HCT116 (cell line): ENCODE measurements at regions not wholly inside any gene's neighbourhood (a gene's known extent, or its start where the extent isn't known, plus 50 kb on each side); places are given as distances from the start of the nearest gene placed in this dataset.

Source experiments
- ATAC-seq: fragments of 200-7000 bp; cut with Tn5 transposase; 2 replicates; pipeline ENCODE4 v1.9.1; 2020; ENCODE audit warnings: mild to moderate bottlenecking, moderate library complexity
- BruUV-seq: library from RNA; stranded (reverse); fragments of 400-500 nt; replicated peaks from 2 replicates; lab custom pipeline; 2021; lab: Mats Ljungman, UMichigan
- CTCF ChIA-PET: fragments of 300-600 bp; sonication (Branson Sonifier 250); formaldehyde crosslinking; loops from one replicate; lab custom pipeline; 2021; ENCODE audit warnings: antibody characterized with exemption; lab: Charles Lee
- POLR2A ChIA-PET: fragments of 300-600, 350-600 bp; sonication (Branson Sonifier 250); formaldehyde crosslinking; loops from one replicate; lab custom pipeline; 2021; ENCODE audit warnings: antibody characterized with exemption; lab: Charles Lee
- RAD21 ChIA-PET, 2 experiments: fragments of 300-600 bp; sonication (Branson Sonifier 250); formaldehyde crosslinking; loops; one replicate each; lab custom pipeline; 2023; ENCODE audit warnings: low total read pairs in 2 of 2; ENCODE audit not compliant: uncharacterized antibody in 2 of 2, unreplicated experiment in 2 of 2, low non-redundant PET in 1 of 2; lab: Charles Lee
- DNase-seq: peaks from one replicate; pipeline ENCODE4 v3.0.0-alpha.2; 2010; ENCODE audit warnings: low read depth, low spot score
- H2AFZ ChIP-seq: fragments of 200-600 bp; shearing (Covaris generic), sonication (generic); 2 replicates; pipeline ENCODE4 v1.6.1; 2017; ENCODE audit warnings: low read depth, mixed run types, mixed read lengths, antibody characterized with exemption, low read length; ENCODE audit not compliant: poor library complexity, severe bottlenecking
- H3K27ac ChIP-seq: 2 replicates; pipeline ENCODE4 v1.5.1; 2012; ENCODE audit warnings: low read depth, low read length
- H3K27me3 ChIP-seq: fragments of 200-600 bp; sonication (generic); 2 replicates; pipeline ENCODE4 v1.6.1; 2016; ENCODE audit warnings: mixed run types, low read length, mixed read lengths; ENCODE audit not compliant: insufficient read depth
- H3K36me3 ChIP-seq, 2 experiments: fragments of 200-500 bp in 1 of 2; fragments of 200-600 bp in 1 of 2; sonication (Bioruptor generic) in 1 of 2; sonication (generic) in 1 of 2; 2 replicates each; pipeline versions ENCODE4 v1.5.1 to v1.6.1; 2014 to 2016; ENCODE audit warnings: low read length in 2 of 2, inconsistent platforms in 1 of 2, mixed read lengths in 1 of 2, mixed run types in 1 of 2; ENCODE audit not compliant: insufficient read depth in 2 of 2, control insufficient read depth in 1 of 2
- H3K4me1 ChIP-seq, 2 experiments: fragments of 200-600 bp in 1 of 2; sonication (generic) in 1 of 2; 2 replicates each; pipeline versions ENCODE4 v1.5.1 to v1.6.1; 2012 to 2017; ENCODE audit warnings: low read length in 2 of 2, inconsistent platforms in 1 of 2, mild to moderate bottlenecking in 1 of 2, mixed read lengths in 1 of 2, mixed run types in 1 of 2, moderate library complexity in 1 of 2; ENCODE audit not compliant: insufficient read depth in 2 of 2, control insufficient read depth in 1 of 2
- H3K4me2 ChIP-seq: fragments of 200-600 bp; sonication (generic); 2 replicates; pipeline ENCODE4 v1.6.1; 2017; ENCODE audit warnings: mixed run types, low read length, mixed read lengths
- H3K4me3 ChIP-seq, 2 experiments: fragments of 200-600 bp in 1 of 2; sonication (generic) in 1 of 2; replicated peaks in 1 of 2; 2 replicates each; pipeline ENCODE4 v1.5.1; 2011 to 2016; ENCODE audit warnings: low read length in 2 of 2, control low read depth in 1 of 2, low read depth in 1 of 2, mild to moderate bottlenecking in 1 of 2, mixed read lengths in 1 of 2, mixed run types in 1 of 2
- H3K79me2 ChIP-seq: fragments of 200-600 bp; sonication (generic); 2 replicates; pipeline ENCODE4 v1.6.1; 2017; ENCODE audit warnings: mild to moderate bottlenecking, mixed run types, low read length, moderate library complexity, mixed read lengths; ENCODE audit not compliant: insufficient read depth
- H3K9ac ChIP-seq: fragments of 200-600 bp; sonication (generic); 2 replicates; pipeline ENCODE4 v1.6.1; 2016; ENCODE audit warnings: low read length, mixed read lengths
- H3K9me2 ChIP-seq: fragments of 200-600 bp; sonication (generic), shearing (Covaris generic); 2 replicates; pipeline ENCODE4 v1.6.1; 2017; ENCODE audit warnings: mixed run types, mild to moderate bottlenecking, moderate library complexity; ENCODE audit not compliant: insufficient read depth
- H3K9me3 ChIP-seq, 2 experiments: fragments of 200-500 bp in 1 of 2; fragments of 200-600 bp in 1 of 2; sonication (Bioruptor generic) in 1 of 2; sonication (generic) in 1 of 2; 2 replicates each; pipeline ENCODE4 v1.6.1; 2014 to 2017; ENCODE audit warnings: low read length in 2 of 2, mixed read lengths in 2 of 2, inconsistent platforms in 1 of 2, low read depth in 1 of 2, mild to moderate bottlenecking in 1 of 2, mixed run types in 1 of 2, moderate library complexity in 1 of 2; ENCODE audit not compliant: control insufficient read depth in 1 of 2, insufficient read depth in 1 of 2
- H4K20me1 ChIP-seq: fragments of 200-600 bp; sonication (generic), shearing (Covaris generic); 2 replicates; pipeline ENCODE4 v1.6.1; 2017; ENCODE audit warnings: mixed run types, mild to moderate bottlenecking, moderate library complexity; ENCODE audit not compliant: insufficient read depth
- CBX3 ChIP-seq: IDR thresholded peaks from 2 replicates; pipeline ENCODE4 v1.6.1; 2012; ENCODE audit warnings: low read depth
- CEBPB ChIP-seq: IDR thresholded peaks from 2 replicates; pipeline ENCODE4 v1.6.1; 2012; ENCODE audit warnings: low read depth
- CTCF ChIP-seq, 3 experiments: fragments of 200-600 bp in 1 of 3; sonication (generic) in 1 of 3; IDR thresholded peaks in 2 of 3; conservative IDR thresholded peaks in 1 of 3; 2 replicates each; pipeline ENCODE4 v1.5.1; 2012 to 2017; ENCODE audit warnings: low read depth in 2 of 3, low read length in 2 of 3, antibody characterized with exemption in 1 of 3, borderline replicate concordance in 1 of 3, control low read depth in 1 of 3, mild to moderate bottlenecking in 1 of 3, mixed read lengths in 1 of 3, mixed run types in 1 of 3, moderate library complexity in 1 of 3; ENCODE audit not compliant: insufficient read depth in 1 of 3
- EGR1 ChIP-seq: IDR thresholded peaks from 2 replicates; pipeline ENCODE4 v1.6.1; 2012; ENCODE audit warnings: low read depth
- EZH2phosphoT487 ChIP-seq: fragments of 200-600 bp; IDR thresholded peaks from 2 replicates; pipeline ENCODE4 v1.6.1; 2018; ENCODE audit warnings: antibody characterized with exemption, borderline replicate concordance
- POLR2A ChIP-seq: IDR thresholded peaks from 2 replicates; pipeline ENCODE4 v1.7.0; 2011; ENCODE audit warnings: borderline replicate concordance; ENCODE audit not compliant: insufficient read depth, insufficient read length; ENCODE audit errors: extremely low read depth
- SIN3A ChIP-seq: IDR thresholded peaks from 2 replicates; pipeline ENCODE4 v1.6.1; 2012; ENCODE audit warnings: low read depth
- YY1 ChIP-seq: IDR thresholded peaks from 2 replicates; pipeline ENCODE4 v1.6.1; 2011; ENCODE audit warnings: low read length, low read depth, moderate library complexity, mild to moderate bottlenecking; ENCODE audit not compliant: insufficient replicate concordance; ENCODE audit errors: extremely low read depth
- ZBTB33 ChIP-seq: IDR thresholded peaks from 2 replicates; pipeline ENCODE4 v1.6.1; 2011; ENCODE audit warnings: mild to moderate bottlenecking, low read length, moderate library complexity; ENCODE audit not compliant: insufficient replicate concordance; ENCODE audit errors: extremely low read depth
- ZNF274 ChIP-seq: fragments of 200-500 bp; sonication (Bioruptor generic); IDR thresholded peaks from 2 replicates; pipeline ENCODE4 v1.6.1; 2014; ENCODE audit warnings: mild to moderate bottlenecking, low read depth, low read length, inconsistent platforms
- intact Hi-C: fragments of 100-400 bp; cut with micrococcal nuclease; formaldehyde crosslinking; loops from 2 replicates; pipeline ENCODE4 v1.10.0; 2022

GRCh38 chr1:221187174-221187573 is 307.9 kb downstream of the HLX start:
- Histone ChIP-seq H4K20me1 (no peaks in the 10 kb centered on the region), H3K27ac (no peak overlapping the region), H3K9me2 (no peaks in the 10 kb centered on the region), H3K9ac (no peak overlapping the region), H3K27me3 (no peaks in the 10 kb centered on the region), H3K79me2 (no peaks in the 10 kb centered on the region), H3K4me1 (no peaks in the 10 kb centered on the region), H3K4me2 (no peak overlapping the region), H3K36me3 (no peaks in the 10 kb centered on the region), H3K9me3 (no peaks in the 10 kb centered on the region), H3K4me3 (no peak overlapping the region), H2AFZ (no peak overlapping the region)
- intact Hi-C loops: no loop called here
- no TSS peak for BruUV-seq
- ChIA-PET RAD21 (no interaction called here), CTCF (no interaction called here), POLR2A (no interaction called here)
- no peak for DNase-seq
- ATAC-seq: no peak
- TF ChIP-seq ZNF274 (no peak), CEBPB (no peak), POLR2A (no peak), CBX3 (no peak), YY1 (no peak), CTCF (IDR thresholded peaks at IDR 0.05 in 2 of 3, conservative IDR thresholded peaks at IDR 0.05 in 1 of 3; ENCODE audit: borderline replicate concordance in 1 of 3, insufficient read depth in 1 of 3, low read depth in 2 of 3, low read length in 2 of 3) (no peak), SIN3A (no peak), ZBTB33 (no peak), EGR1 (no peak), EZH2phosphoT487 (no peak)
